ENCODE measurements at regions not wholly inside any gene's neighbourhood (a gene's known extent, or its start where the extent isn't known, plus 50 kb on each side); places are given as distances from the start of the nearest gene placed in this dataset.
"Not testable (repeated sequence)": the region's sequence is repeated elsewhere in the genome, so short reads cannot be mapped to it uniquely, and the experiment has no call there.

- TF ChIP-seq CTCF (IDR thresholded peaks at IDR 0.05; ENCODE audit: low read depth, low read length, poor library complexity, severe bottlenecking); EZH2phosphoT487 (IDR thresholded peaks at IDR 0.05; ENCODE audit: borderline replicate concordance, low read length): not testable (repeated sequence)
Measured at GRCh38 chr6:170213637-170214018, 77.2 kb downstream of the DLL1 start.
